CD14-positive monocyte (primary cell): ENCODE measurements at regions not wholly inside any gene's neighbourhood (a gene's known extent, or its start where the extent isn't known, plus 50 kb on each side); places are given as distances from the start of the nearest gene placed in this dataset.

Experiments used
- DNase-seq, 3 donors: peaks; one replicate each; pipeline ENCODE4 v3.0.0-alpha.2; 2011 to 2022
- H2AFZ ChIP-seq: 2 replicates; pipeline ENCODE4 v1.6.0; 2012; ENCODE audit warnings: mild to moderate bottlenecking, low read depth, low read length, inconsistent platforms; ENCODE audit not compliant: insufficient read depth, poor library complexity, severe bottlenecking
- H3K27ac ChIP-seq, 2 donors: 1 replicate in 1 of 2; 2 replicates in 1 of 2; pipeline ENCODE4 v1.5.1; 2012 to 2013; ENCODE audit warnings: low read length in 2 of 2, control low read depth in 1 of 2, inconsistent platforms in 1 of 2, low read depth in 1 of 2, mild to moderate bottlenecking in 1 of 2
- H3K27me3 ChIP-seq, 2 donors: one replicate each; pipeline versions ENCODE4 v1.6.0 to v1.6.1; 2011 to 2013; ENCODE audit warnings: low read length in 2 of 2; ENCODE audit not compliant: control insufficient read depth in 2 of 2, insufficient read depth in 2 of 2
- H3K36me3 ChIP-seq, 2 donors: replicated peaks in 1 of 2; 1 replicate in 1 of 2; 2 replicates in 1 of 2; pipeline versions ENCODE4 v1.5.1 to v1.6.1; 2012 to 2013; ENCODE audit warnings: low read length in 2 of 2, control low read depth in 1 of 2, inconsistent platforms in 1 of 2, mild to moderate bottlenecking in 1 of 2; ENCODE audit not compliant: insufficient read depth in 2 of 2, control insufficient read depth in 1 of 2
- H3K4me1 ChIP-seq, 2 donors: 1 replicate in 1 of 2; 2 replicates in 1 of 2; pipeline versions ENCODE4 v1.5.1 to v1.6.1; 2012 to 2013; ENCODE audit warnings: low read length in 2 of 2, control low read depth in 1 of 2, inconsistent platforms in 1 of 2, mild to moderate bottlenecking in 1 of 2, moderate library complexity in 1 of 2; ENCODE audit not compliant: insufficient read depth in 2 of 2, control insufficient read depth in 1 of 2
- H3K4me2 ChIP-seq: replicated peaks from 2 replicates; pipeline ENCODE3; 2012; ENCODE audit warnings: low read length, moderate library complexity, mild to moderate bottlenecking; ENCODE audit not compliant: poor library complexity, severe bottlenecking; ENCODE audit errors: extremely low read depth
- H3K4me3 ChIP-seq, 3 experiments: fragments of 200-600 bp in 1 of 3; sonication (generic) in 1 of 3; replicated peaks in 1 of 3; 1 replicate in 2 of 3; 2 replicates in 1 of 3; pipeline ENCODE4 v1.5.1; 2011 to 2013; ENCODE audit warnings: low read length in 3 of 3, mild to moderate bottlenecking in 3 of 3, control low read depth in 2 of 3, low read depth in 2 of 3, inconsistent platforms in 1 of 3, moderate library complexity in 1 of 3
- H3K79me2 ChIP-seq: 2 replicates; pipeline ENCODE4 v1.6.0; 2012; ENCODE audit warnings: mild to moderate bottlenecking, control low read depth, inconsistent platforms, low read length, moderate library complexity; ENCODE audit not compliant: insufficient read depth
- H3K9ac ChIP-seq: 2 replicates; pipeline ENCODE4 v1.6.0; 2017; ENCODE audit warnings: low read length, mild to moderate bottlenecking; ENCODE audit not compliant: insufficient read depth, poor library complexity, severe bottlenecking
- H3K9me3 ChIP-seq, 2 donors: replicated peaks in 1 of 2; 1 replicate in 1 of 2; 2 replicates in 1 of 2; pipeline versions ENCODE4 v1.5.1 to v1.6.1; 2012 to 2013; ENCODE audit warnings: low read length in 2 of 2, control low read depth in 1 of 2; ENCODE audit not compliant: control insufficient read depth in 1 of 2, insufficient read depth in 1 of 2
- H4K20me1 ChIP-seq: 2 replicates; pipeline ENCODE4 v1.6.0; 2012; ENCODE audit warnings: mild to moderate bottlenecking, low read length, control low read depth, moderate library complexity; ENCODE audit not compliant: insufficient read depth
- H3K27ac Mint-ChIP-seq, 7 donors: one replicate each; pipeline ENCODE4 v1.8.0; 2020; ENCODE audit warnings: mild to moderate bottlenecking in 7 of 7, mixed read lengths in 7 of 7, moderate library complexity in 6 of 7, inconsistent platforms in 2 of 7
- H3K27me3 Mint-ChIP-seq, 3 donors: one replicate each; pipeline ENCODE4 v1.8.0; 2021 to 2022; ENCODE audit warnings: low read depth in 3 of 3, mild to moderate bottlenecking in 3 of 3, mixed read lengths in 3 of 3, moderate library complexity in 3 of 3, inconsistent platforms in 1 of 3
- H3K36me3 Mint-ChIP-seq, 2 donors: one replicate each; pipeline ENCODE4 v1.8.0; 2020; ENCODE audit warnings: mixed read lengths in 2 of 2, inconsistent platforms in 1 of 2, mild to moderate bottlenecking in 1 of 2
- H3K4me1 Mint-ChIP-seq: one replicate; pipeline ENCODE4 v1.8.0; 2020; ENCODE audit warnings: mild to moderate bottlenecking, mixed read lengths
- H3K4me3 Mint-ChIP-seq, 2 donors: one replicate each; pipeline ENCODE4 v1.8.0; 2020; ENCODE audit warnings: mild to moderate bottlenecking in 2 of 2, mixed read lengths in 2 of 2, moderate library complexity in 1 of 2
- H3K9me3 Mint-ChIP-seq, 7 donors: one replicate each; pipeline ENCODE4 v1.8.0; 2020 to 2022; ENCODE audit warnings: mixed read lengths in 7 of 7, mild to moderate bottlenecking in 6 of 7, moderate library complexity in 6 of 7, inconsistent platforms in 2 of 7
- WGBS: methylation state at CpG from one replicate; pipeline ENCODE4 v1.1.5; 2013; ENCODE audit warnings: missing lambda C conversion rate; ENCODE audit not compliant: insufficient coverage; 5-methylcytosine and 5-hydroxymethylcytosine counted together
- intact Hi-C, 2 donors: fragments of 100-400 bp; cut with micrococcal nuclease; formaldehyde crosslinking; loops; one replicate each; pipeline versions ENCODE4 v1.15.0 to v1.15.1; 2023
- TF ChIP-seq, protein P1 (sequence below): fragments of 200-600 bp; IDR thresholded peaks from one replicate; pipeline ENCODE4 v1.8.0; 2022; ENCODE audit warnings: antibody characterized with exemption, mild to moderate bottlenecking

DNA sequence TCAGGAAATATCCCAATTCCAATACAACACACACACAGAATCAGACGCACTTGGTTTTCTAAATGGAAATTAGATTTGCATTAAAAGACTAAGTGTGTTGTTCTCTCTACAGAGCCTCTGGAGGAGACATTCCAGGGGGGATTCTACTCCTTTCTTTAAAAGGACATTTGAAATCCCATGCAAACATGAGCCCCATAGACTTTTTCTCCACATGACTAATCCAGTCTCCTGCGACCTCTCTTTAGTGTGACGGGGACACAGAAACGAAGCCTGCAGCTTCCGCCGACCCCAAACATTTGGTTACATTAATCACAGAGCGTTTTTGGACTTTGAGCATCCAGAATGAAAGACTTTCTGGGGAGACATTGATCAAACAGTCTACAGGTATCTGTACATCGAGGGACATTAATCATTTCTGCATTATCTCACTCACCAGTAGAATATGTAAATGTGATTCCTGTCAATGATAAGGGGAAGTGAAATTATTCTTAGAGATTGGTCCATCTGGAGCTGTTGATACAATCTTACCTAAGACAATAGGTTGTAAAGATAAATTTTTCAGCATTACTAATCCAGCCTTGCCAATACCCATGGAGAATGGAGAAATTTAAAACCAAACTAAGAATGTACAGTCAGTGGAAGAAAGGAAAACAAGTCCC is 103.4 kb upstream of the IRX3 start:
- no peak overlapping the region for H3K4me3 Mint-ChIP-seq
- H3K9me3 Mint-ChIP-seq, result peaks cover 0 to 7% (median 0%) of the 10 kb centered on the region in 7 donors

DNA sequence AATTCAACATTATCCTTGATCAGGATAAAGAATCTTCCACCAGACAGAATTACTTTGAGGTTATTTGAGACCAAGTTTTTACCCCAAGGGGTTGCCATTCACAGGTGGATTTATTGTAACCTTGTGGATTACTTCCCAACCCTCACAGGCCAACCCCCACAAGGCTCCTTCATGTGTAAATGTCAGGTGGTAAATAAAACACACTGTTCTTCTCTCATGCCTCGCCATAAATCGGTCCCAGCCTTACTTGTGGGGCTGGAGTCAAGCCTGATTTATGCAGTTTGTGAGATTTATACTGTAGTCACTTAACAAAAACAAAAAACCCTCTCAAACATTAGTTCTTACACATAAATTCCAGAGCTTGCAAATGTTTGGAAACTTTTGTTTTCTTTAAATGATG is 98.6 kb upstream of the IRX3 start:
- Histone ChIP-seq H3K4me1 (no peaks in the 10 kb centered on the region), H3K27me3 (peaks cover 2% of the 10 kb centered on the region in 2 donors), H2AFZ (no peak overlapping the region), H3K27ac (no peak overlapping the region), H4K20me1 (no peaks in the 10 kb centered on the region), H3K36me3 (no peaks in the 10 kb centered on the region), H3K4me3 (no peak overlapping the region), H3K4me2 (no peak overlapping the region), H3K9ac (no peak overlapping the region), H3K9me3 (peaks cover 0 to 4% of the 10 kb centered on the region in 2 donors), H3K79me2 (no peaks in the 10 kb centered on the region)
- Mint-ChIP-seq H3K4me1 (peaks cover 3% of the 10 kb centered on the region), H3K27me3 (peaks cover 9 to 23% (median 21%) of the 10 kb centered on the region in 3 donors), H3K9me3 (peaks cover 3 to 19% (median 12%) of the 10 kb centered on the region in 7 donors), H3K27ac (no peak overlapping the region), H3K36me3 (no peaks in the 10 kb centered on the region), H3K4me3 (no peak overlapping the region)
- intact Hi-C loops, result no loop called here
- WGBS, result no CpG with 5 or more reads among the region's 2 CpGs
- TF ChIP-seq, protein P1, sequence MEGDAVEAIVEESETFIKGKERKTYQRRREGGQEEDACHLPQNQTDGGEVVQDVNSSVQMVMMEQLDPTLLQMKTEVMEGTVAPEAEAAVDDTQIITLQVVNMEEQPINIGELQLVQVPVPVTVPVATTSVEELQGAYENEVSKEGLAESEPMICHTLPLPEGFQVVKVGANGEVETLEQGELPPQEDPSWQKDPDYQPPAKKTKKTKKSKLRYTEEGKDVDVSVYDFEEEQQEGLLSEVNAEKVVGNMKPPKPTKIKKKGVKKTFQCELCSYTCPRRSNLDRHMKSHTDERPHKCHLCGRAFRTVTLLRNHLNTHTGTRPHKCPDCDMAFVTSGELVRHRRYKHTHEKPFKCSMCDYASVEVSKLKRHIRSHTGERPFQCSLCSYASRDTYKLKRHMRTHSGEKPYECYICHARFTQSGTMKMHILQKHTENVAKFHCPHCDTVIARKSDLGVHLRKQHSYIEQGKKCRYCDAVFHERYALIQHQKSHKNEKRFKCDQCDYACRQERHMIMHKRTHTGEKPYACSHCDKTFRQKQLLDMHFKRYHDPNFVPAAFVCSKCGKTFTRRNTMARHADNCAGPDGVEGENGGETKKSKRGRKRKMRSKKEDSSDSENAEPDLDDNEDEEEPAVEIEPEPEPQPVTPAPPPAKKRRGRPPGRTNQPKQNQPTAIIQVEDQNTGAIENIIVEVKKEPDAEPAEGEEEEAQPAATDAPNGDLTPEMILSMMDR, result no peak
- no peak for DNase-seq

More for the DNA sequence above, 103.4 kb upstream of the IRX3 start:
- DNase-seq, result no peak
- Histone ChIP-seq H3K79me2 (no peaks in the 10 kb centered on the region), H3K4me1 (peaks cover 6% of the 10 kb centered on the region in 2 donors), H3K27me3 (peaks cover 2 to 4% of the 10 kb centered on the region in 2 donors), H3K9me3 (no peaks in the 10 kb centered on the region), H4K20me1 (no peaks in the 10 kb centered on the region), H2AFZ (no peak overlapping the region), H3K27ac (no peak overlapping the region), H3K4me2 (no peak overlapping the region), H3K36me3 (no peaks in the 10 kb centered on the region), H3K4me3 (no peak overlapping the region), H3K9ac (no peak overlapping the region)
- H3K36me3 Mint-ChIP-seq, result no peaks in the 10 kb centered on the region
- TF ChIP-seq, protein P1, result no peak
- 93% methylated on average over 3 of the region's 8 CpGs for WGBS
- H3K27me3 Mint-ChIP-seq, result peaks cover 5 to 15% (median 5%) of the 10 kb centered on the region in 3 donors
- no peak overlapping the region for H3K27ac Mint-ChIP-seq
- intact Hi-C loops, result no loop called here
- H3K4me1 Mint-ChIP-seq, result peaks cover 16% of the 10 kb centered on the region
